PC-3 (cell line): ENCODE measurements at regions not wholly inside any gene's neighbourhood (a gene's known extent, or its start where the extent isn't known, plus 50 kb on each side); places are given as distances from the start of the nearest gene placed in this dataset.
A peak's percentile ranks its signal among the peaks of the same experiment; 100 is the strongest.

Experiments
- ATAC-seq: fragments of 200-7000 bp; cut with Tn5 transposase; 2 replicates; pipeline ENCODE4 v1.9.1; 2020; ENCODE audit warnings: mild to moderate bottlenecking, moderate library complexity
- BruUV-seq: library from RNA; stranded (reverse); fragments of 400-500 nt; replicated peaks from 2 replicates; lab custom pipeline; 2021; lab: Mats Ljungman, UMichigan
- CTCF ChIA-PET: fragments of 300-600 bp; sonication (Branson Sonifier 250); formaldehyde crosslinking; loops from one replicate; lab custom pipeline; 2022; ENCODE audit warnings: antibody characterized with exemption; lab: Charles Lee
- POLR2A ChIA-PET: fragments of 300-600 bp; sonication (Branson Sonifier 250); formaldehyde crosslinking; loops from one replicate; lab custom pipeline; 2022; ENCODE audit warnings: antibody characterized with exemption; ENCODE audit not compliant: unreplicated experiment; lab: Charles Lee
- DNase-seq: peaks from one replicate; pipeline ENCODE4 v3.0.0-alpha.2; 2015
- H2AFZ ChIP-seq: fragments of 300-600 bp; sonication (generic); 2 replicates; pipeline ENCODE4 v1.6.0; 2016; ENCODE audit warnings: antibody characterized with exemption, low read length
- H3F3A ChIP-seq: fragments of 300-600 bp; sonication (generic); one replicate; pipeline ENCODE4 v1.6.0; 2017; ENCODE audit warnings: antibody characterized with exemption, low read length, control low read depth, mild to moderate bottlenecking; ENCODE audit not compliant: unreplicated experiment
- H3K27ac ChIP-seq: fragments of 300-600 bp; sonication (generic); 2 replicates; pipeline ENCODE4 v1.5.1; 2016; ENCODE audit warnings: mild to moderate bottlenecking, low read length
- H3K27me3 ChIP-seq: fragments of 300-600 bp; sonication (generic); 2 replicates; pipeline ENCODE4 v1.6.1; 2016; ENCODE audit warnings: low read length, mixed read lengths
- H3K36me3 ChIP-seq: fragments of 300-600 bp; sonication (generic); 2 replicates; pipeline ENCODE4 v1.6.1; 2016; ENCODE audit warnings: low read depth, mixed run types, low read length, mixed read lengths
- H3K4me1 ChIP-seq: fragments of 300-600 bp; sonication (generic); 2 replicates; pipeline ENCODE4 v1.5.1; 2016; ENCODE audit warnings: low read length; ENCODE audit not compliant: insufficient read depth
- H3K4me2 ChIP-seq: fragments of 300-600 bp; sonication (generic); 2 replicates; pipeline ENCODE4 v1.6.0; 2016; ENCODE audit warnings: low read length
- H3K4me3 ChIP-seq: fragments of 300-600 bp; sonication (generic); 2 replicates; pipeline ENCODE4 v1.5.1; 2016; ENCODE audit warnings: mild to moderate bottlenecking, low read length, mixed read lengths
- H3K79me2 ChIP-seq: fragments of 300-600 bp; sonication (generic); 2 replicates; pipeline ENCODE4 v1.6.1; 2017; ENCODE audit warnings: low read length, mixed read lengths
- H3K9ac ChIP-seq: fragments of 300-600 bp; sonication (generic); 2 replicates; pipeline ENCODE4 v1.6.0; 2016; ENCODE audit warnings: mild to moderate bottlenecking, low read length
- H3K9me2 ChIP-seq: fragments of 300-600 bp; sonication (generic); replicated peaks from 2 replicates; pipeline ENCODE4 v1.6.1; 2016; ENCODE audit warnings: mixed run types, low read length, mixed read lengths
- H3K9me3 ChIP-seq: fragments of 300-600 bp; sonication (generic); 2 replicates; pipeline ENCODE4 v1.6.1; 2016; ENCODE audit warnings: low read length, mixed read lengths
- H4K20me1 ChIP-seq: fragments of 300-600 bp; sonication (generic); 2 replicates; pipeline ENCODE4 v1.6.1; 2016; ENCODE audit warnings: low read length, mixed read lengths
- CTCF ChIP-seq: fragments of 300-600 bp; sonication (generic); conservative IDR thresholded peaks from 2 replicates; pipeline ENCODE4 v1.5.1; 2017; ENCODE audit warnings: antibody characterized with exemption, low read depth, mild to moderate bottlenecking, low read length
- EZH2 ChIP-seq: fragments of 300-600 bp; sonication (generic); IDR thresholded peaks from one replicate; pipeline ENCODE4 v1.6.1; 2017; ENCODE audit warnings: antibody characterized with exemption, mild to moderate bottlenecking, low read length; ENCODE audit not compliant: unreplicated experiment
- EZH2phosphoT487 ChIP-seq: fragments of 300-600 bp; sonication (generic); IDR thresholded peaks from 2 replicates; pipeline ENCODE4 v1.6.1; 2018; ENCODE audit warnings: mild to moderate bottlenecking, antibody characterized with exemption, low read length, borderline replicate concordance
- intact Hi-C: fragments of 100-400 bp; cut with micrococcal nuclease; formaldehyde crosslinking; loops from 2 replicates; pipeline ENCODE4 v1.9.0; 2023

GRCh38 chr3:182682263-182683241, 110.8 kb upstream of the ATP11B start:
- ATAC-seq (peak; percentile 62), DNase-seq (peak; percentile 40)
- Histone ChIP-seq H3K9me3 (no peaks in the 10 kb centered on the region), H2AFZ (peak overlapping the region; percentile 94), H3K4me1 (peaks cover 13% of the 10 kb centered on the region; the same call in 1 of the 2 replicates), H3K27me3 (peaks cover 30% of the 10 kb centered on the region), H3K79me2 (no peaks in the 10 kb centered on the region), H3K36me3 (no peaks in the 10 kb centered on the region), H4K20me1 (no peaks in the 10 kb centered on the region), H3K4me2 (peak overlapping the region; percentile 95), H3K27ac (no peak overlapping the region), H3K9me2 (no peaks in the 10 kb centered on the region), H3K9ac (peak overlapping the region; percentile 23; the same call in 1 of the 2 replicates), H3F3A (no peaks in the 10 kb centered on the region), H3K4me3 (peak overlapping the region; percentile 80)
- intact Hi-C loops, result loop anchor here (1.0 to 10.0 kb wide), 10 partner anchors 56 to 1878 kb away; no protein-coding TSS in a partner anchor
- POLR2A ChIA-PET, result no interaction called here
- TF ChIP-seq EZH2, result no peak
- peak; percentile 36; the same call in 1 of the 2 replicates for TF ChIP-seq CTCF
- CTCF ChIA-PET, result no interaction called here
- BruUV-seq, result no TSS peak

- Histone ChIP-seq H3K36me3 (no peaks in the 10 kb centered on the region), H3F3A (no peaks in the 10 kb centered on the region), H3K4me2 (peak overlapping the region; percentile 95), H3K9me2 (no peaks in the 10 kb centered on the region), H3K79me2 (no peaks in the 10 kb centered on the region), H4K20me1 (no peaks in the 10 kb centered on the region), H3K27me3 (peaks cover 35% of the 10 kb centered on the region), H3K9ac (no peak overlapping the region), H3K9me3 (no peaks in the 10 kb centered on the region), H2AFZ (peak overlapping the region; percentile 94), H3K4me1 (peaks cover 13% of the 10 kb centered on the region; the same call in 1 of the 2 replicates), H3K4me3 (peak overlapping the region; percentile 80), H3K27ac (no peak overlapping the region)
- intact Hi-C loops, result loop anchor here (1.0 to 10.0 kb wide), 10 partner anchors 57 to 1879 kb away; no protein-coding TSS in a partner anchor
- ChIA-PET POLR2A (no interaction called here), CTCF (interaction anchor here (0.6 kb wide), 1 partner anchor 57 kb away, joined by 3 read pairs; no protein-coding TSS in a partner anchor)
- ATAC-seq (peak; percentile 82), DNase-seq (peak; percentile 93)
- BruUV-seq, result no TSS peak
- TF ChIP-seq CTCF, result peak; percentile 97
- no peak for TF ChIP-seq EZH2
- no peak for TF ChIP-seq EZH2phosphoT487
Measured at GRCh38 chr3:182683453-182683852, 109.9 kb upstream of the ATP11B start.
